ENCODE measurements at regions not wholly inside any gene's neighbourhood (a gene's known extent, or its start where the extent isn't known, plus 50 kb on each side); places are given as distances from the start of the nearest gene placed in this dataset.

GRCh38 chr10:43702213-43702935 lies 53.7 kb upstream of the ZNF32 start:
- no peaks in the 10 kb centered on the region for H3K27me3 ChIP-seq (ENCODE audit: low read depth, low read length)
- no peak overlapping the region for H3K4me3 ChIP-seq (ENCODE audit: low read length)
- H3K36me3 ChIP-seq (replicated peaks; ENCODE audit: low read depth, low read length) = no peaks in the 10 kb centered on the region
- TF ChIP-seq CTCF (IDR thresholded peaks at IDR 0.05; ENCODE audit: low read depth, low read length) (no peak), EZH2phosphoT487 (IDR thresholded peaks at IDR 0.05; ENCODE audit: low read depth) (no peak)
- H3K79me2 ChIP-seq (ENCODE audit: low read length) = no peaks in the 10 kb centered on the region
- H4K20me1 ChIP-seq (ENCODE audit: insufficient read depth, low read length) = no peaks in the 10 kb centered on the region
- H3K4me1 ChIP-seq (ENCODE audit: low read length) = no peaks in the 10 kb centered on the region
- H3K9ac ChIP-seq (ENCODE audit: low read length) = no peak overlapping the region
- no peak overlapping the region for H3K4me2 ChIP-seq (ENCODE audit: low read length)
- H2AFZ ChIP-seq (ENCODE audit: low read depth, low read length) = no peak overlapping the region
- H3K9me3 ChIP-seq (ENCODE audit: insufficient read depth, low read length) = no peaks in the 10 kb centered on the region
- no peak overlapping the region for H3K27ac ChIP-seq (ENCODE audit: low read length)

GRCh38 chr10:43701295-43701694 lies 52.6 kb upstream of the ZNF32 start:
- no peak overlapping the region for H3K4me2 ChIP-seq (ENCODE audit: low read length)
- no peak overlapping the region for H2AFZ ChIP-seq (ENCODE audit: low read depth, low read length)
- no peaks in the 10 kb centered on the region for H3K79me2 ChIP-seq (ENCODE audit: low read length)
- no peaks in the 10 kb centered on the region for H3K9me3 ChIP-seq (ENCODE audit: insufficient read depth, low read length)
- H3K9ac ChIP-seq (ENCODE audit: low read length) = no peak overlapping the region
- no peak for TF ChIP-seq EZH2phosphoT487 (IDR thresholded peaks at IDR 0.05; ENCODE audit: low read depth)
- TF ChIP-seq CTCF (IDR thresholded peaks at IDR 0.05; ENCODE audit: low read depth, low read length) = no peak
- H3K36me3 ChIP-seq (replicated peaks; ENCODE audit: low read depth, low read length) = no peaks in the 10 kb centered on the region
- no peaks in the 10 kb centered on the region for H3K27me3 ChIP-seq (ENCODE audit: low read depth, low read length)
- H3K27ac ChIP-seq (ENCODE audit: low read length) = no peak overlapping the region
- H4K20me1 ChIP-seq (ENCODE audit: insufficient read depth, low read length) = no peaks in the 10 kb centered on the region
- H3K4me1 ChIP-seq (ENCODE audit: low read length) = no peaks in the 10 kb centered on the region
- H3K4me3 ChIP-seq (ENCODE audit: low read length) = no peak overlapping the region

GRCh38 chr10:43700306-43700705 lies 51.6 kb upstream of the ZNF32 start:
- Histone ChIP-seq H3K79me2 (ENCODE audit: low read length) (no peaks in the 10 kb centered on the region), H3K27ac (ENCODE audit: low read length) (no peak overlapping the region), H3K9ac (ENCODE audit: low read length) (no peak overlapping the region), H3K27me3 (ENCODE audit: low read depth, low read length) (no peaks in the 10 kb centered on the region), H3K36me3 (replicated peaks; ENCODE audit: low read depth, low read length) (no peaks in the 10 kb centered on the region), H4K20me1 (ENCODE audit: insufficient read depth, low read length) (no peaks in the 10 kb centered on the region), H3K4me2 (ENCODE audit: low read length) (no peak overlapping the region), H2AFZ (ENCODE audit: low read depth, low read length) (no peak overlapping the region), H3K4me3 (ENCODE audit: low read length) (no peak overlapping the region), H3K4me1 (ENCODE audit: low read length) (no peaks in the 10 kb centered on the region), H3K9me3 (ENCODE audit: insufficient read depth, low read length) (no peaks in the 10 kb centered on the region)
- TF ChIP-seq CTCF (IDR thresholded peaks at IDR 0.05; ENCODE audit: low read depth, low read length) (no peak), EZH2phosphoT487 (IDR thresholded peaks at IDR 0.05; ENCODE audit: low read depth) (no peak)

GRCh38 chr10:43699516-43699915 lies 50.8 kb upstream of the ZNF32 start:
- no peaks in the 10 kb centered on the region for H3K27me3 ChIP-seq (ENCODE audit: low read depth, low read length)
- H3K4me1 ChIP-seq (ENCODE audit: low read length) = no peaks in the 10 kb centered on the region
- TF ChIP-seq CTCF (IDR thresholded peaks at IDR 0.05; ENCODE audit: low read depth, low read length) (no peak), EZH2phosphoT487 (IDR thresholded peaks at IDR 0.05; ENCODE audit: low read depth) (no peak)
- no peaks in the 10 kb centered on the region for H3K79me2 ChIP-seq (ENCODE audit: low read length)
- H4K20me1 ChIP-seq (ENCODE audit: insufficient read depth, low read length) = no peaks in the 10 kb centered on the region
- H3K4me2 ChIP-seq (ENCODE audit: low read length) = no peak overlapping the region
- H3K4me3 ChIP-seq (ENCODE audit: low read length) = no peak overlapping the region
- H3K36me3 ChIP-seq (replicated peaks; ENCODE audit: low read depth, low read length) = no peaks in the 10 kb centered on the region
- H3K27ac ChIP-seq (ENCODE audit: low read length) = no peak overlapping the region
- H3K9me3 ChIP-seq (ENCODE audit: insufficient read depth, low read length) = no peaks in the 10 kb centered on the region
- H3K9ac ChIP-seq (ENCODE audit: low read length) = no peak overlapping the region
- no peak overlapping the region for H2AFZ ChIP-seq (ENCODE audit: low read depth, low read length)
